ENCODE measurements at regions not wholly inside any gene's neighbourhood (a gene's known extent, or its start where the extent isn't known, plus 50 kb on each side); places are given as distances from the start of the nearest gene placed in this dataset.
"Not testable (repeated sequence)": the region's sequence is repeated elsewhere in the genome, so short reads cannot be mapped to it uniquely, and the experiment has no call there.

DNA sequence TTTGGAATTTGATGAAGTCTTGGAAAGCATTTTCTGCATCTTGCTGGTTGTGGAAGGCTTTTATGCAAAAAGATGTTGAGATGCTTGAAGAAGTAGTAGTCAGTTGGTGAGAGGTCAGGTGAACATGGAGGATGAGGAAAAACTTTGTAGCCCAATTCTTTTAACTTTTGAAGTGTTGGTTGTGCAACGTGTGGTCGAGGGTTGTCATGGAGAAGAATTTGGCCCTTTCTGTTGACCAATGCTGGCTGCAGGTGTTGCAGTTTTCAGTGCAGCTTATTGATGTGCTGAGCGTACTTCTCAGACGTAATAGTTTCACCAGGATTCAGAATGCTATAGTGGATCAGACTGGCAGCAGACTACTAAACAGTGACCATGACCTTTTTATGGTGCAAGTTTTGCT is 508.4 kb upstream of the MAP2 start:
- CTCF ChIA-PET, result no interaction called here
- Histone ChIP-seq H3K4me3 (ENCODE audit: low read length) (no peak overlapping the region), H3K4me1 (ENCODE audit: control insufficient read depth in 2 of 2, insufficient read depth in 2 of 2, low read length in 2 of 2) (no peaks in the 10 kb centered on the region), H3K27me3 (ENCODE audit: control insufficient read depth in 2 of 2, insufficient read depth in 2 of 2, low read length in 2 of 2) (no peaks in the 10 kb centered on the region), H3K9me3 (ENCODE audit: control insufficient read depth in 2 of 3, low read length in 3 of 3) (no peaks in the 10 kb centered on the region), H3K36me3 (ENCODE audit: control insufficient read depth in 2 of 3, insufficient read depth in 3 of 3, low read length in 3 of 3) (no peaks in the 10 kb centered on the region), H3K27ac (ENCODE audit: low read depth, low read length) (no peak overlapping the region)
- no peaks in the 10 kb centered on the region for H3K36me3 Mint-ChIP-seq
- H3K9me3 Mint-ChIP-seq, result peaks cover 0 to 16% (median under 1%) of the 10 kb centered on the region in 11 donors
- POLR2A ChIA-PET, result no interaction called here
- H3K4me3 Mint-ChIP-seq, result no peak overlapping the region
- ATAC-seq (no peak), DNase-seq (no peak)
- H3K4me1 Mint-ChIP-seq, result no peaks in the 10 kb centered on the region
- intact Hi-C loops (cut with micrococcal nuclease), result no loop called here
- no peaks in the 10 kb centered on the region for H3K27me3 Mint-ChIP-seq
- no peak overlapping the region for H3K27ac Mint-ChIP-seq

DNA sequence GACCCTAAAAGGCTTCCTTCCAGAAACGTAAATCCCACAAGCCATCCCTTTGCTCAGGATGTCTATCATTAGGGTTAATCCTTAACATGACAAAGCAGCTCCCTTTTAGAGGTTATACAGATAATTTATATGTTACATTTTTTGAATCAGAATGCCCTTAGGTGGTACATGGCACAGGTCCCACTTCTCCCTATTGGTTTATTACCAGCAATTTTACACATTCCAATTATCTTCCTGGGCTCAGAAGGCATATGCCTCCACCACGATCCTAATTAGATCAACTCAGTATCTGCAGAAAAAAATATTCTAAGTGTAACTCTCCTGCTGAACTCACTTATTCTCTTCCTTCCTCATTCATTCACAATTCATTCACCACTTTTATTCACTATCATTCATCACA is 507.0 kb upstream of the MAP2 start:
- Histone ChIP-seq H3K9me3 (ENCODE audit: control insufficient read depth in 2 of 3, low read length in 3 of 3) (no peaks in the 10 kb centered on the region), H3K27me3 (ENCODE audit: control insufficient read depth in 2 of 2, insufficient read depth in 2 of 2, low read length in 2 of 2) (no peaks in the 10 kb centered on the region), H3K4me3 (ENCODE audit: low read length) (no peak overlapping the region), H3K36me3 (ENCODE audit: control insufficient read depth in 2 of 3, insufficient read depth in 3 of 3, low read length in 3 of 3) (no peaks in the 10 kb centered on the region), H3K27ac (ENCODE audit: low read depth, low read length) (no peak overlapping the region), H3K4me1 (ENCODE audit: control insufficient read depth in 2 of 2, insufficient read depth in 2 of 2, low read length in 2 of 2) (no peaks in the 10 kb centered on the region)
- no peak overlapping the region for H3K27ac Mint-ChIP-seq
- ATAC-seq, result no peak
- H3K36me3 Mint-ChIP-seq, result no peaks in the 10 kb centered on the region
- H3K9me3 Mint-ChIP-seq, result peaks cover under 1 to 16% (median 5%) of the 10 kb centered on the region in 11 donors
- POLR2A ChIA-PET, result no interaction called here
- no peaks in the 10 kb centered on the region for H3K27me3 Mint-ChIP-seq
- CTCF ChIA-PET, result no interaction called here
- DNase-seq, result no peak
- H3K4me1 Mint-ChIP-seq, result no peaks in the 10 kb centered on the region
- intact Hi-C loops (cut with micrococcal nuclease), result no loop called here
- no peak overlapping the region for H3K4me3 Mint-ChIP-seq

DNA sequence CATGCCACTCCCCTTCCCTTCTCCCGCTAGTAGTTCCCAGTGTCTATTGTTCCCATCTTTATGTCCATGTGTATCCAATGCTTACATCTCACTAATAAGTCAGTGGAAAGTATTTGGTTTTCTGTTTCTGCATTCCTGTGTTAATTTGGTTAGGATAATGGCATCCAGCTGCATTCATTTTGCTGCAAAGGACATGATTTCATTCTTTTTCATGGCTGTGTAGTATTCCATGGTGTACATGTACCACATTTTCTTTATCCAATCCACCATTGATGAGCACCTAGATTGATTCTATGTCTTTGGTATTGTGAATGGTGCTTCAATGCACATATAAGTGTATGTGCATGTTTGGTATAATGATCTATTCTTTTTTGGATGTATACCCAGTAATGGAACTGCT is 502.5 kb upstream of the MAP2 start:
- H3K27me3 ChIP-seq (ENCODE audit: control insufficient read depth in 2 of 2, insufficient read depth in 2 of 2, low read length in 2 of 2); intact Hi-C loops (cut with micrococcal nuclease); H3K4me1 ChIP-seq (ENCODE audit: control insufficient read depth in 2 of 2, insufficient read depth in 2 of 2, low read length in 2 of 2); POLR2A ChIA-PET; H3K36me3 Mint-ChIP-seq; H3K27ac ChIP-seq (ENCODE audit: low read depth, low read length); H3K4me1 Mint-ChIP-seq; ATAC-seq; CTCF ChIA-PET; H3K4me3 ChIP-seq (ENCODE audit: low read length); DNase-seq; H3K9me3 ChIP-seq (ENCODE audit: control insufficient read depth in 2 of 3, low read length in 3 of 3); H3K27ac Mint-ChIP-seq; H3K4me3 Mint-ChIP-seq; H3K36me3 ChIP-seq (ENCODE audit: control insufficient read depth in 2 of 3, insufficient read depth in 3 of 3, low read length in 3 of 3); H3K27me3 Mint-ChIP-seq: not testable (repeated sequence)
- H3K9me3 Mint-ChIP-seq, result peaks cover 6 to 35% (median 9%) of the 10 kb centered on the region in 11 donors

DNA sequence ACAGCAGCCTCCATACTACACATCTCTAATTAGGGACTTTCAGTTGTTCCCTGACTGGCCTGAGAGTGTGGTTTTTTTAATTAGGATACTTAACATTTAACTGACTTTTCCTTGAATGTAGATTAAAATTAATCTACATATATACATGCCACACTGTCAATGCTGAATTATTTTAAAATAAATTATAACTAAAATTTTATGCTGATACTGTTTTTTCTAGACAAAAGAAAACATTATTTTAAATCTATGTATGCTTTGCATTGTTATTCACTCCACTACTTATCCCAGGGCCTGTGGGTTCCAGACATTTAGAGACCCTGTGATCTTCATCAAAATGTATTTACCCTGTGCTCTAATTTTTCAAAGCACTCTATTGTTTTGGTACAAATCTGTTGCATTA is 496.0 kb upstream of the MAP2 start:
- no peak for ATAC-seq
- Histone ChIP-seq H3K4me3 (ENCODE audit: low read length) (no peak overlapping the region), H3K9me3 (ENCODE audit: control insufficient read depth in 2 of 3, low read length in 3 of 3) (no peaks in the 10 kb centered on the region), H3K27ac (ENCODE audit: low read depth, low read length) (no peak overlapping the region), H3K27me3 (ENCODE audit: control insufficient read depth in 2 of 2, insufficient read depth in 2 of 2, low read length in 2 of 2) (no peaks in the 10 kb centered on the region), H3K36me3 (ENCODE audit: control insufficient read depth in 2 of 3, insufficient read depth in 3 of 3, low read length in 3 of 3) (no peaks in the 10 kb centered on the region), H3K4me1 (ENCODE audit: control insufficient read depth in 2 of 2, insufficient read depth in 2 of 2, low read length in 2 of 2) (no peaks in the 10 kb centered on the region)
- no peak overlapping the region for H3K27ac Mint-ChIP-seq
- H3K36me3 Mint-ChIP-seq, result no peaks in the 10 kb centered on the region
- no peaks in the 10 kb centered on the region for H3K4me1 Mint-ChIP-seq
- no peaks in the 10 kb centered on the region for H3K27me3 Mint-ChIP-seq
- H3K4me3 Mint-ChIP-seq, result no peak overlapping the region
- CTCF ChIA-PET, result no interaction called here
- H3K9me3 Mint-ChIP-seq, result peaks cover 0 to 28% (median 4%) of the 10 kb centered on the region in 11 donors
- DNase-seq, result no peak
- POLR2A ChIA-PET, result no interaction called here
- intact Hi-C loops (cut with micrococcal nuclease), result no loop called here

DNA sequence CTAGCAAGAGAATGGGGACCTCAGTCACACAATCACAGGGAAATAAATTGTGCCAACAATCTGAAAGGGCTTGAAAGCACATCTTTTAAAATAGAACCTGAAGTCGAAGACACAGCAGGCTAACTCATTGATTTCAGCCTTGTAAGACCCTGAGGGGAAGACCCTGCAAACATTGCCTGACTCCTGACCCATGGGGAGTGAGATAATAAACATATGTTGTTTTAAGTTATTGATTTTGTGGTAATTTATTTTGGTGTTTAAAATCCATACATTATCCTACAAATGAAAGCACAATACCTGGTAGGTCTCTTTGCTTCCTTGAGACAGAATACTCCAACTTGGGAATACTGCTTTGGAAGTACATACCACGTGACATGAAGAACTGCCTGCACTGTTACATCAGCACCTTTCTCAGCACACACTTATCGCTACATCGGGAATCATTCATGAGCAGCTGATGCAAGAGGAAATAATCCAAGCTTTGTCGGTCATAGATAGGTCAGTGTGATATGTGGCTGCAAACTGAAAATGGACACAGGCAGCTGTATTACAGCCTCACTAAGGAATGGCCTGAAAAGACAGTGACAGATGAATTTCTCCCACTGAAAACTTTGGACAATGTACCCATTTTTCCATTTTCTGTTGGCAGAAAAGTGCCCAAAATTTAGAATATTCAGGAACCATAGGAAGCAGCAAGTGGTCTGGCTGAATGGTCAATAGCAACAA is 494.5 kb upstream of the MAP2 start:
- Mint-ChIP-seq H3K27ac (no peak overlapping the region), H3K27me3 (no peaks in the 10 kb centered on the region), H3K9me3 (peaks cover 0 to 14% (median 2%) of the 10 kb centered on the region in 11 donors), H3K36me3 (no peaks in the 10 kb centered on the region), H3K4me1 (no peaks in the 10 kb centered on the region), H3K4me3 (no peak overlapping the region)
- Histone ChIP-seq H3K27me3 (ENCODE audit: control insufficient read depth in 2 of 2, insufficient read depth in 2 of 2, low read length in 2 of 2) (no peaks in the 10 kb centered on the region), H3K4me3 (ENCODE audit: low read length) (no peak overlapping the region), H3K9me3 (ENCODE audit: control insufficient read depth in 2 of 3, low read length in 3 of 3) (no peaks in the 10 kb centered on the region), H3K4me1 (ENCODE audit: control insufficient read depth in 2 of 2, insufficient read depth in 2 of 2, low read length in 2 of 2) (no peaks in the 10 kb centered on the region), H3K27ac (ENCODE audit: low read depth, low read length) (no peak overlapping the region), H3K36me3 (ENCODE audit: control insufficient read depth in 2 of 3, insufficient read depth in 3 of 3, low read length in 3 of 3) (no peaks in the 10 kb centered on the region)
- DNase-seq (no peak), ATAC-seq (no peak)
- CTCF ChIA-PET, result no interaction called here
- intact Hi-C loops (cut with micrococcal nuclease), result no loop called here
- POLR2A ChIA-PET, result no interaction called here

DNA sequence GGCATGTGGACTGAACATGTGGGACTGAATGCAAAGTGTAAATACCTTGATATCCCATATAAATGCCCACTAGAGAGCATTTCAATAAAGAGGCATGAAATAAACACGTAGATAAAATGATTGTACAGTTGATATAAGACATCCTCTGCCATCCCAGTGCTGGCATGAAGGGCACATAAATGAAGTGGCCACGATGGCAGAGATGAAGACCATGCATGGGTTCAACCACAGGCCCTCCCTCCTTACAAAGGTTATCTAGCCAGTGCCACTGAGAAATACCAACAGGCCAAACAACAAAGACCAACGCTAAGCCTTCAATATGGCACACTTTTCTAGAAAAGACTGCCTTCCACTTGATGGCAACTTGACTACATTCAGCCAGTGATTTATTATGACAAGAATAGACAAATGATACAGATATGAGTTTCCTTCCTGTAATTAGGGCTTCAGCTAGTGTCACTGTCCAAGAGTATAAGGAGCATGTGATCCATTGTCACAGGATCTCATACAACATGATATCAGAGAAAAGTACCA is 493.9 kb upstream of the MAP2 start:
- no peaks in the 10 kb centered on the region for H3K9me3 ChIP-seq (ENCODE audit: control insufficient read depth in 2 of 3, low read length in 3 of 3)
- ChIA-PET POLR2A (no interaction called here), CTCF (no interaction called here)
- H3K4me3 ChIP-seq (ENCODE audit: low read length), result no peak overlapping the region
- no peak overlapping the region for H3K4me3 Mint-ChIP-seq
- no peak for DNase-seq
- no peak overlapping the region for H3K27ac Mint-ChIP-seq
- ATAC-seq, result no peak
- H3K27ac ChIP-seq (ENCODE audit: low read depth, low read length), result no peak overlapping the region
- no peaks in the 10 kb centered on the region for H3K4me1 ChIP-seq (ENCODE audit: control insufficient read depth in 2 of 2, insufficient read depth in 2 of 2, low read length in 2 of 2)
- H3K27me3 Mint-ChIP-seq, result no peaks in the 10 kb centered on the region
- intact Hi-C loops (cut with micrococcal nuclease), result no loop called here
- peaks cover 0 to 7% (median 1%) of the 10 kb centered on the region in 11 donors for H3K9me3 Mint-ChIP-seq
- H3K27me3 ChIP-seq (ENCODE audit: control insufficient read depth in 2 of 2, insufficient read depth in 2 of 2, low read length in 2 of 2), result no peaks in the 10 kb centered on the region
- no peaks in the 10 kb centered on the region for H3K36me3 Mint-ChIP-seq
- no peaks in the 10 kb centered on the region for H3K4me1 Mint-ChIP-seq
- no peaks in the 10 kb centered on the region for H3K36me3 ChIP-seq (ENCODE audit: control insufficient read depth in 2 of 3, insufficient read depth in 3 of 3, low read length in 3 of 3)

DNA sequence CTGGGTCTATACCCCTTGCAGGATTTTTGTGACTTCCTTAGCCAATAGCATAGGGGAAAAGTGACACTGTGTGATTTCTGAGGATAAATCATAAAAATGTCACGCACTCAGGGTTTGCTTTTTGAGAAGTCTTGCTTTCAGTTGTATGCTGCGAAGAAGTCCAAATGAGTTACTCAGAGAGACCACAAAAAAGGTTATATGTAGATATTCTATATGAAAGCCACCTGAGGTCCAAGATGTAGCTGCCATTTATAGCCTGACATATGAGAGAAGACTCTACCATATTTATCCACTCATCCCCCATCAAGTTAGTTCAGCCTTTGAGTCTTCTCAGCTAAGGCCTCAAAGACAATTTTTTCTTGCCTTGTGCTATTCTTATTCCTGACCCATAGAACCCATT is 488.3 kb upstream of the MAP2 start:
- no peak overlapping the region for H3K27ac Mint-ChIP-seq
- H3K4me1 Mint-ChIP-seq, result no peaks in the 10 kb centered on the region
- H3K36me3 ChIP-seq (ENCODE audit: control insufficient read depth in 2 of 3, insufficient read depth in 3 of 3, low read length in 3 of 3), result no peaks in the 10 kb centered on the region
- H3K9me3 Mint-ChIP-seq, result peaks cover 0 to 3% (median 0%) of the 10 kb centered on the region in 11 donors
- H3K27me3 Mint-ChIP-seq, result no peaks in the 10 kb centered on the region
- no peaks in the 10 kb centered on the region for H3K36me3 Mint-ChIP-seq
- intact Hi-C loops (cut with micrococcal nuclease), result no loop called here
- H3K27ac ChIP-seq (ENCODE audit: low read depth, low read length), result no peak overlapping the region
- no peaks in the 10 kb centered on the region for H3K4me1 ChIP-seq (ENCODE audit: control insufficient read depth in 2 of 2, insufficient read depth in 2 of 2, low read length in 2 of 2)
- H3K9me3 ChIP-seq (ENCODE audit: control insufficient read depth in 2 of 3, low read length in 3 of 3), result no peaks in the 10 kb centered on the region
- H3K27me3 ChIP-seq (ENCODE audit: control insufficient read depth in 2 of 2, insufficient read depth in 2 of 2, low read length in 2 of 2), result no peaks in the 10 kb centered on the region
- no peak for ATAC-seq
- H3K4me3 ChIP-seq (ENCODE audit: low read length), result no peak overlapping the region
- ChIA-PET CTCF (no interaction called here), POLR2A (no interaction called here)
- no peak overlapping the region for H3K4me3 Mint-ChIP-seq
- no peak for DNase-seq

Data from naive thymus-derived CD4-positive, alpha-beta T cell (primary cell).